Testis (tissue), 2 donors: ENCODE measurements at regions not wholly inside any gene's neighbourhood (a gene's known extent, or its start where the extent isn't known, plus 50 kb on each side); places are given as distances from the start of the nearest gene placed in this dataset.

Experiments
- CTCF ChIP-seq, 3 experiments: fragments of 450-650 bp in 2 of 3; fragments of 200-600 bp in 1 of 3; sonication (generic) in 1 of 3; IDR thresholded peaks; one replicate each; pipeline ENCODE4 v1.5.1; 2016 to 2019; ENCODE audit warnings: antibody characterized with exemption in 3 of 3, mild to moderate bottlenecking in 2 of 3, moderate library complexity in 1 of 3
- POLR2A ChIP-seq: fragments of 450-650 bp; IDR thresholded peaks from one replicate; pipeline ENCODE4 v1.6.1; 2017; ENCODE audit warnings: antibody characterized with exemption, mild to moderate bottlenecking, moderate library complexity

DNA sequence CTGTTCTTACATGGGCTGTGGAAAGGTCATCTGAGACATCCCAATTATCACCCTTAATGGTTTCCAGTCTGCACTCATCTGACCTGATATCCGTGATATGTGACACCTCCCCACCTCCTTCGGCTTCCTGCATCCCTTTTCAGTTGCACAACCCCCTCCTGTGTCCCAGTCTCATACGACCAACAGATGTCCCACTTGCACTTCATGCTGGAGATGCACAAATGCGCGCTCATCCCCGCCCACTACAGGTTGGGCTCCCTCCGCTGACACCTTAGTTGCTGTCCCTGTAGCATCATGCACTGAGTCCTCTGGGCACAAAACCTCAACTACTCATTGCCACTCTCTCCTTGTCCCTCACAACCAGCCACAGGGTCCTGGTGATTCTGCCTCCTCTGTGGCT is 94.4 kb downstream of the MIS18A start:
- TF ChIP-seq CTCF (IDR thresholded peaks at IDR 0.05) (no peak), POLR2A (no peak)
